ENCODE measurements at regions not wholly inside any gene's neighbourhood (a gene's known extent, or its start where the extent isn't known, plus 50 kb on each side); places are given as distances from the start of the nearest gene placed in this dataset.

DNA sequence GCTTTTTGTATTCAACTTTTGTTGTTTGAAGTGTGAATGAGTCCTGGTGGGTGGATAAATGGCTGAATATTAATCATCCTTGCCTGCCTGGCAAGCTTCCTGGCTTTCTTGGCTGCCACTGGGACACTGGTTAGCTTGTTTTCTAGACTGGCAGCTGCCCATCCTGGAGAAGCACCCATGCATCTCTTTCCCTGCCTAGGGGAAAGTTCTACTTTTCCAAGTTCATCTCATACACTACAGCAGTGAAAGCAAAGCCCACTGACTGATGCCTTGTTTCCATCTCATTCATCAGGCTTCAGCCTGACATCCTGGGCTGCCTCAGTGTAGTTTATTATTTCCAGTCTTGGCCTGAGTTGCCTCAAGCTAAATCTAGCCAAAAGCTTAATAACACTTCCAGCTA lies 244.8 kb downstream of the PCDH20 start:
- TF ChIP-seq, protein P1, sequence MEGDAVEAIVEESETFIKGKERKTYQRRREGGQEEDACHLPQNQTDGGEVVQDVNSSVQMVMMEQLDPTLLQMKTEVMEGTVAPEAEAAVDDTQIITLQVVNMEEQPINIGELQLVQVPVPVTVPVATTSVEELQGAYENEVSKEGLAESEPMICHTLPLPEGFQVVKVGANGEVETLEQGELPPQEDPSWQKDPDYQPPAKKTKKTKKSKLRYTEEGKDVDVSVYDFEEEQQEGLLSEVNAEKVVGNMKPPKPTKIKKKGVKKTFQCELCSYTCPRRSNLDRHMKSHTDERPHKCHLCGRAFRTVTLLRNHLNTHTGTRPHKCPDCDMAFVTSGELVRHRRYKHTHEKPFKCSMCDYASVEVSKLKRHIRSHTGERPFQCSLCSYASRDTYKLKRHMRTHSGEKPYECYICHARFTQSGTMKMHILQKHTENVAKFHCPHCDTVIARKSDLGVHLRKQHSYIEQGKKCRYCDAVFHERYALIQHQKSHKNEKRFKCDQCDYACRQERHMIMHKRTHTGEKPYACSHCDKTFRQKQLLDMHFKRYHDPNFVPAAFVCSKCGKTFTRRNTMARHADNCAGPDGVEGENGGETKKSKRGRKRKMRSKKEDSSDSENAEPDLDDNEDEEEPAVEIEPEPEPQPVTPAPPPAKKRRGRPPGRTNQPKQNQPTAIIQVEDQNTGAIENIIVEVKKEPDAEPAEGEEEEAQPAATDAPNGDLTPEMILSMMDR (conservative IDR thresholded peaks at IDR 0.05 in 1 of 2, IDR thresholded peaks at IDR 0.05 in 1 of 2; ENCODE audit: extremely low read depth in 1 of 2, insufficient read depth in 1 of 2, low read depth in 1 of 2, low read length in 2 of 2) = no peak
- no peak for TF ChIP-seq EZH2 (IDR thresholded peaks at IDR 0.05; ENCODE audit: borderline replicate concordance, low read length)

Data from mammary epithelial cell (primary cell).